ENCODE measurements at regions not wholly inside any gene's neighbourhood (a gene's known extent, or its start where the extent isn't known, plus 50 kb on each side); places are given as distances from the start of the nearest gene placed in this dataset.

GRCh38 chr9:117480729-117481128, 65.9 kb upstream of the ASTN2 start:
- FAIRE-seq (no peak), DNase-seq (ENCODE audit: insufficient read length) (no peak)
- TF ChIP-seq POLR2AphosphoS5 (IDR thresholded peaks at IDR 0.05; ENCODE audit: low read depth, low read length) = no peak
- no peak for TF ChIP-seq TAF1 (IDR thresholded peaks at IDR 0.05; ENCODE audit: borderline replicate concordance, low read depth, low read length)
- no peak for TF ChIP-seq POLR2A (IDR thresholded peaks at IDR 0.05; ENCODE audit: low read depth, low read length)

GRCh38 chr9:117480253-117480652, 65.4 kb upstream of the ASTN2 start:
- FAIRE-seq (no peak), DNase-seq (ENCODE audit: insufficient read length) (no peak)
- TF ChIP-seq POLR2A (IDR thresholded peaks at IDR 0.05; ENCODE audit: low read depth, low read length) = no peak
- TF ChIP-seq POLR2AphosphoS5 (IDR thresholded peaks at IDR 0.05; ENCODE audit: low read depth, low read length) = no peak

DNA sequence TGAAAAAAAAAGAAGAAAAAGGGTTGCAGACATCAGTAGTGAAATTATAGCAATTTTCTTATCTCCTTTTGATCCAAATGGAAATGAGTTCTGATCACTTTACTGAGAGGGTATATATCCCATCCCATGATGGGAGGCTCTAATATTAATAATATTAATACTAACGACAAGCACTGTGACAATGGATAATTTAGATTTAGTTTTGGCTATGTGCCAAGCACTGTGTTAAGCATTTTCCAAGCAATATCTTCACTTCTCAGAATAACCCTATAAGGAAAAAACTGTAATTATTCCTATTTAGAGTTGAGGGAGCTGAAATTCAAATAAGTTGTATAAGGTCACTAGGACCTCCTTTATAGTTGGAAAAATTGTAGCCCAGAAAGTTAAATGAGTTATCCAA, 58.4 kb upstream of the ASTN2 start:
- TF ChIP-seq TAF1 (IDR thresholded peaks at IDR 0.05; ENCODE audit: borderline replicate concordance, low read depth, low read length) = no peak
- TF ChIP-seq POLR2AphosphoS5 (IDR thresholded peaks at IDR 0.05; ENCODE audit: low read depth, low read length) = no peak
- TF ChIP-seq POLR2A (IDR thresholded peaks at IDR 0.05; ENCODE audit: low read depth, low read length) = no peak
- no peak for FAIRE-seq

GRCh38 chr9:117470902-117471301, 56.0 kb upstream of the ASTN2 start:
- DNase-seq (ENCODE audit: insufficient read length) (no peak), FAIRE-seq (no peak)

More for the DNA sequence above, 58.4 kb upstream of the ASTN2 start:
- no peak for DNase-seq (ENCODE audit: insufficient read length)

DNA sequence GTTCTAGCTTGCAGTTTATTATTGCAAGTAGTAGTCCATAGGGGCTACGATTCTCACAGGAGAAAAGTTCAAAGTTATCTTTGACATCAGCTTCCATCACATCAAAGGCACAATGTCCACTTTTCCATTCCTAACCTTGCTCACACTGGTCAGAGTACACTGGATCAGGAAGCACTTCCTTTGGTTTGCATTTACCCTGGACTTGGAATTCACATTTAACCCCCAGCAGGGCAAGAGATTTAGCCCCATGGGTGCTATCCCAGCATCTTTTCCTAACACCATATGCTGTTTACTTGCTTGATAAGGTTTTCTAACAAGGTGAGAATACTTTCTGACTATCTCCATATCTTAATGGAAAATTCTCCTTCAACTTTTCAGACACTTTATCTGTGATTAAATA, 55.6 kb upstream of the ASTN2 start:
- TF ChIP-seq TAF1 (IDR thresholded peaks at IDR 0.05; ENCODE audit: borderline replicate concordance, low read depth, low read length) (no peak), POLR2A (IDR thresholded peaks at IDR 0.05; ENCODE audit: low read depth, low read length) (no peak), POLR2AphosphoS5 (IDR thresholded peaks at IDR 0.05; ENCODE audit: low read depth, low read length) (no peak)
- DNase-seq (ENCODE audit: insufficient read length) (no peak), FAIRE-seq (no peak)

More at GRCh38 chr9:117470902-117471301, 56.0 kb upstream of the ASTN2 start:
- no peak for TF ChIP-seq POLR2A (IDR thresholded peaks at IDR 0.05; ENCODE audit: low read depth, low read length)
- TF ChIP-seq TAF1 (IDR thresholded peaks at IDR 0.05; ENCODE audit: borderline replicate concordance, low read depth, low read length) = no peak
- TF ChIP-seq POLR2AphosphoS5 (IDR thresholded peaks at IDR 0.05; ENCODE audit: low read depth, low read length) = no peak

DNA sequence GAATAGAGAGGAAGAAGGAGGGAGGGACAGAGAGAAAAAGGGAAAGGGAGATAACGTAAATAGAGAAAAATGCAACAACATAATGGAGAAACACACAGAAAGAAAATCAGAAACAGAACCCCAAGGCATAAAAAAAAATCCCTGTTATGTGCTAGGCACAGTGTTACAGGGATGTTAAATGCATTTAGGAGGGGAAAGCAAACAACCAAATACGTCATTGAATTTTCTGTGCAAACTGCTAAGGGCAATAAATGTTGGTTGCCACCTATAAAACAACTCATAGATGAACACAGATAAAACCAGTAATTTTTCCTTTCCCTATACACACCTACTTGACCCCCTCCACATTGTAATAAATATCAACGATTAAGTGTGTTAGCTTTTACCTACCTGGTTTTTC, 51.3 kb upstream of the ASTN2 start:
- DNase-seq (ENCODE audit: insufficient read length) = no peak
- TF ChIP-seq POLR2A (IDR thresholded peaks at IDR 0.05; ENCODE audit: low read depth, low read length) = no peak
- no peak for TF ChIP-seq TAF1 (IDR thresholded peaks at IDR 0.05; ENCODE audit: borderline replicate concordance, low read depth, low read length)
- no peak for TF ChIP-seq POLR2AphosphoS5 (IDR thresholded peaks at IDR 0.05; ENCODE audit: low read depth, low read length)
- no peak for FAIRE-seq

DNA sequence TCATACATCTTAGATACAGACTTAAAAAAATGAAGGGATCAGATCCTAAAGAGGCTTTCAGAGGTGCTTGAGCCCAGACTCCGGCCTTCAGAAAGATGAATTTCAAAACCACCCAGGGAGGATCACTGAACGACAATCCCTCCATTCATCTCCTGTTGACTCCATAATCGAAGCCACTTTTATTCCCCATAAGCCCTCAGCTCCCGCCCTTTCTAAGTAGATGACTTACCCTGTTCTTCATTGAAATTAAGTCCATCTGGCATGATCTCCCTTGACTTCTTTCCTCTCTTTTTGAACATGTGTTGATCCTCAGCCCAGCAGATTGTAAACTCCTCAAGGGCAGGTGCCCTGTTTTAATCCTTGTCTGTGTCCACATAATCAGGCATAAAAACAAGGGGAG, 50.8 kb upstream of the ASTN2 start:
- DNase-seq (ENCODE audit: insufficient read length) = no peak
- TF ChIP-seq TAF1 (IDR thresholded peaks at IDR 0.05; ENCODE audit: borderline replicate concordance, low read depth, low read length) = no peak
- no peak for TF ChIP-seq POLR2AphosphoS5 (IDR thresholded peaks at IDR 0.05; ENCODE audit: low read depth, low read length)
- TF ChIP-seq POLR2A (IDR thresholded peaks at IDR 0.05; ENCODE audit: low read depth, low read length) = no peak
- no peak for FAIRE-seq

GRCh38 chr9:117464941-117465616, 50.2 kb upstream of the ASTN2 start:
- TF ChIP-seq TAF1 (IDR thresholded peaks at IDR 0.05; ENCODE audit: borderline replicate concordance, low read depth, low read length) (no peak), POLR2AphosphoS5 (IDR thresholded peaks at IDR 0.05; ENCODE audit: low read depth, low read length) (no peak)
- DNase-seq (ENCODE audit: insufficient read length) (no peak), FAIRE-seq (no peak)

Measured in GM12892 (cell line).